ENCODE measurements at regions not wholly inside any gene's neighbourhood (a gene's known extent, or its start where the extent isn't known, plus 50 kb on each side); places are given as distances from the start of the nearest gene placed in this dataset.

DNA sequence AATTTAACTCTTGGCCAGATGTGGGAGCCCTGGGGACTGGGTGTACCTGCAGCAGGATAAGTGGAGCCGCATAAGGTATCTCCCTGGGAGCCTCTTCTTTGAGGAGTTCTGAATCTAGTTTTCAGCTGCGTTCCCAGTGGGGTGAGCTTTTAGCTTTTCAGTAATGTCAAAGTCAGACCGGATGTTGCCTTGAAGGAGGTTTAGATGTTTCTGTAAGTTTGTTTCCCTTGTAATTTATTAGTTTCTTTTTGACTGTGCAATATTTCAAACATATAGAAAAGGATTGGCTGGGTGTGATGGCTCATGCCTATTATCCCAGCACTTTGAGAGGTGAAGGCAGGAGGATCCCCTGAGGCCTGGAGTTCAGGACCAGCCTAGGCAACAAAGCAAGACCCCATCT, 98.6 kb upstream of the EEF2KMT start:
- H3K36me3 ChIP-seq (ENCODE audit: low read depth, missing control alignments): no peaks in the 10 kb centered on the region

DNA sequence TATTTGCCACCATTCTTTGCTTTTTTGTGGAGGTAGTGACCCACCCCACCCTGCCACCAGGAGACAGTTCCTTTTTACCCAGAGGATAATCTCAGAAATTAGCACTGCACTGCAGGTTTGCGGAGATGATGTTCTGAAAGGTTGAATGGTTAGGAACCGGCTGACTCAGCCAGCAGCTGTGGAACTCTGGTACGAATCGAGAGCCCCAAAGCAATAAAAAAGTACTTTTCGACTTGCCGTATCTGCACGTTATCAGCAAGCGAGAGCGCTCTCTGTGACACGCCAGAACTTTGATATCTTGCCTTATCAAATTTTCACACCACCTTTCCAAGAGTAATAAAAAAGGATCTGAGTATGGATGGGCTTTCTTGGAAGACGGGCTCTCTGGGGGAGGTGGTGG, 96.3 kb upstream of the EEF2KMT start:
- WGBS, 2 donors: 69 to 77% methylated on average over 11 of the region's 11 CpGs
- H3K36me3 ChIP-seq (ENCODE audit: low read depth, missing control alignments): no peaks in the 10 kb centered on the region
- H3K27me3 ChIP-seq: no peaks in the 10 kb centered on the region
- no peaks in the 10 kb centered on the region for H3K9me3 ChIP-seq
- intact Hi-C loops (cut with DNase I; ENCODE audit: low total_unique reads): no loop called here
- DNase-seq: no peak
- H3K4me3 ChIP-seq: no peak overlapping the region
- no peak for TF ChIP-seq POLR2A (IDR thresholded peaks at IDR 0.05)
- TF ChIP-seq, protein P1, sequence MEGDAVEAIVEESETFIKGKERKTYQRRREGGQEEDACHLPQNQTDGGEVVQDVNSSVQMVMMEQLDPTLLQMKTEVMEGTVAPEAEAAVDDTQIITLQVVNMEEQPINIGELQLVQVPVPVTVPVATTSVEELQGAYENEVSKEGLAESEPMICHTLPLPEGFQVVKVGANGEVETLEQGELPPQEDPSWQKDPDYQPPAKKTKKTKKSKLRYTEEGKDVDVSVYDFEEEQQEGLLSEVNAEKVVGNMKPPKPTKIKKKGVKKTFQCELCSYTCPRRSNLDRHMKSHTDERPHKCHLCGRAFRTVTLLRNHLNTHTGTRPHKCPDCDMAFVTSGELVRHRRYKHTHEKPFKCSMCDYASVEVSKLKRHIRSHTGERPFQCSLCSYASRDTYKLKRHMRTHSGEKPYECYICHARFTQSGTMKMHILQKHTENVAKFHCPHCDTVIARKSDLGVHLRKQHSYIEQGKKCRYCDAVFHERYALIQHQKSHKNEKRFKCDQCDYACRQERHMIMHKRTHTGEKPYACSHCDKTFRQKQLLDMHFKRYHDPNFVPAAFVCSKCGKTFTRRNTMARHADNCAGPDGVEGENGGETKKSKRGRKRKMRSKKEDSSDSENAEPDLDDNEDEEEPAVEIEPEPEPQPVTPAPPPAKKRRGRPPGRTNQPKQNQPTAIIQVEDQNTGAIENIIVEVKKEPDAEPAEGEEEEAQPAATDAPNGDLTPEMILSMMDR (IDR thresholded peaks at IDR 0.05): no peak
- H3K4me1 ChIP-seq: no peaks in the 10 kb centered on the region
- H3K27ac ChIP-seq: no peak overlapping the region

More for the DNA sequence above, 98.6 kb upstream of the EEF2KMT start:
- no peaks in the 10 kb centered on the region for H3K4me1 ChIP-seq
- no peaks in the 10 kb centered on the region for H3K27me3 ChIP-seq
- 74 to 91% methylated on average over 3 of the region's 3 CpGs for WGBS, 2 donors
- no peaks in the 10 kb centered on the region for H3K9me3 ChIP-seq
- TF ChIP-seq POLR2A (IDR thresholded peaks at IDR 0.05): no peak
- TF ChIP-seq, protein P1 (IDR thresholded peaks at IDR 0.05): no peak
- no peak for DNase-seq
- intact Hi-C loops (cut with DNase I; ENCODE audit: low total_unique reads): no loop called here
- no peak overlapping the region for H3K27ac ChIP-seq
- H3K4me3 ChIP-seq: no peak overlapping the region

DNA sequence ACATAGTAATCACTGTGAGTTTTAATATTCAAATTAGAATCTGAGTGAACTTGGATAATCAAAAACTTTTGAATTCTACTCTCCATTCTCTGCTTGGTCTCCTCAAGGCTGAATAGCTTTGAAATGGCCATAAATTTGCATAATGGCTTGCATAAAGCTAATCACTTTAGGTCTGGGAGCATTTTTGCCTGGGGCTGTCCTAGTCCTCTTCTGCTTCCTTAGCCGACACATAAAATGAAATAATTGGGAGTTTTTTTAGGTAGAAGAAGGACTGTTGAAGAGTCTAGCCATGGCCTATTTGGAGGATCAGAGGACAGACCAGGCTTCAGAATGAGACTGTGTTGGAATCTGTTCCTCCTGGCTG, 91.4 kb upstream of the EEF2KMT start:
- H3K27me3 ChIP-seq: no peaks in the 10 kb centered on the region
- intact Hi-C loops (cut with DNase I; ENCODE audit: low total_unique reads): no loop called here
- no peaks in the 10 kb centered on the region for H3K4me1 ChIP-seq
- 88 to 92% methylated on average over 1 of the region's 1 CpG for WGBS, 2 donors
- H3K27ac ChIP-seq: no peak overlapping the region
- TF ChIP-seq, protein P1 (IDR thresholded peaks at IDR 0.05): no peak
- TF ChIP-seq POLR2A (IDR thresholded peaks at IDR 0.05): no peak
- H3K9me3 ChIP-seq: no peaks in the 10 kb centered on the region
- H3K4me3 ChIP-seq: no peak overlapping the region
- no peaks in the 10 kb centered on the region for H3K36me3 ChIP-seq (ENCODE audit: low read depth, missing control alignments)
- no peak for DNase-seq

DNA sequence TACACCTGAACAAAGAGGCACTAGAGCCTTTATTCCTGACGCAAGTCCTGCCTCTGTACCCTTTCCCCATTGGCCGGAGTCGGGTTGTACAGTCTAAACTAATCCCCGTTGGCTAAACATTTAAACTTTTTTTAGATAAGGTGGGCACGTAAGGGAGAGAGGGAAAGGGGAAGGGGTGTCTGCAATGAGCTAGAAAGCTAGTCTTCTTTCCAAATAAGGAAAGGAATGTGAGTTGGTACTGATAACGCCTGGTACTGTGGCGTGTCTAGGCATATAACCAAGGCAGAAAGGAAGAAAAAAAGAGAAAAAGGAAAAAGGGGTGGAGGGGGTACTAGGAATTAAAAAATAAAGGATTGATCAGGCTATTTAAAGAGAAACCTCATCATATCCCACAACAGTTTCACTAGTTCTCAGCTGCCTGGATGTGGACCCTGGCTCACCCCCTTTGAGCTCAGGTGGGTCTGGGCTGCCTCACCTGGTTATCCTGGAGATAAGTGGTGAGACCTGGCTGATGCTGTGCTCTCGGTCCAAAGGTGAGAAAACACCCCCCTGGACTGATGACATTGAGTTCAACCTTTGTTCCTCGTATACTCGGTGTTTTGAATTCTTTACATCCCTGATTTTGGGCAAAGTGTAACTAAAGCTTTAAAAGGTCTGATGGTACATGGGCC, 90.9 kb upstream of the EEF2KMT start:
- no peak overlapping the region for H3K27ac ChIP-seq
- no peak for DNase-seq
- H3K4me1 ChIP-seq: no peaks in the 10 kb centered on the region
- intact Hi-C loops (cut with DNase I; ENCODE audit: low total_unique reads): no loop called here
- H3K4me3 ChIP-seq: no peak overlapping the region
- H3K9me3 ChIP-seq: no peaks in the 10 kb centered on the region
- 24 to 32% methylated on average over 10 of the region's 10 CpGs for WGBS, 2 donors
- no peaks in the 10 kb centered on the region for H3K27me3 ChIP-seq
- H3K36me3 ChIP-seq (ENCODE audit: low read depth, missing control alignments): no peaks in the 10 kb centered on the region
- TF ChIP-seq, protein P1 (IDR thresholded peaks at IDR 0.05): no peak
- no peak for TF ChIP-seq POLR2A (IDR thresholded peaks at IDR 0.05)

DNA sequence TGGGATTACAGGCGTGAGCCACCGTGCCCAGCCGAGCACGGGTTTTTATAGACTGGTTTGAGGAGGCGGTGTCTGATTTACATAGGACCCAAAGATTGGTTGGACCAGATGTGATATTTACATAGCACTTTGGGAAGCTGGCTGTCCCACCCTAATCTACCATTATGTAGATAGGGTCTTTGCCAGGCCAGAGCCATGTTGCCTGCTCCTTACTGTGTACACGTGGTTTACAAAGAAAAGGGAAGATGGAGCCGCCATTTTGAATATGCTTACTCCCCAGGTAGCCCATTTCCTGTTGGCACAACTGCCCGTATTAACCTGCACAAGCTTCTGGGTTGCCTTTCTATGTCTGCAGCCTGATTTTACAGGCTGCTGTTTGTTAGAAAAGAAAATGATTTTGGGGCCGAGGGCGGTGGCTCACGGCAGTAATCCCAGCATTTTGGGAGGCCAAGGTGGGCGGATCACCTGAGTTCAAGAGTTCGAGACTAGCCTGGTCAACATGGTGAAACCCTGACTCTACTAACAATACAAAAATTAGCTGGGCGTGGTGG, 89.9 kb upstream of the EEF2KMT start:
- H3K27ac ChIP-seq: no peak overlapping the region
- H3K27me3 ChIP-seq: no peaks in the 10 kb centered on the region
- H3K4me1 ChIP-seq: no peaks in the 10 kb centered on the region
- H3K36me3 ChIP-seq (ENCODE audit: low read depth, missing control alignments): no peaks in the 10 kb centered on the region
- 69 to 83% methylated on average over 14 of the region's 14 CpGs for WGBS, 2 donors
- intact Hi-C loops (cut with DNase I; ENCODE audit: low total_unique reads): no loop called here
- no peak for TF ChIP-seq POLR2A (IDR thresholded peaks at IDR 0.05)
- TF ChIP-seq, protein P1 (IDR thresholded peaks at IDR 0.05): no peak
- peak; percentile 17 for DNase-seq
- H3K9me3 ChIP-seq: no peaks in the 10 kb centered on the region
- H3K4me3 ChIP-seq: peak overlapping the region in 1 of 2 donors; percentile 26
